GM12891 (cell line): ENCODE measurements at regions not wholly inside any gene's neighbourhood (a gene's known extent, or its start where the extent isn't known, plus 50 kb on each side); places are given as distances from the start of the nearest gene placed in this dataset.
"Not testable (repeated sequence)": the region's sequence is repeated elsewhere in the genome, so short reads cannot be mapped to it uniquely, and the experiment has no call there.

Experiments used
- DNase-seq: peaks from one replicate; pipeline ENCODE4 v3.0.0; 2011; ENCODE audit warnings: low spot score; ENCODE audit not compliant: insufficient read length
- FAIRE-seq: peaks from 2 replicates; lab custom pipeline; 2011; peaks lifted over from hg19 to GRCh38; lab: Jason Lieb, UNC
- PAX5 ChIP-seq: IDR thresholded peaks from 2 replicates; pipeline ENCODE4 v1.6.1; 2011; ENCODE audit warnings: low read length, moderate library complexity, mild to moderate bottlenecking; ENCODE audit not compliant: insufficient read depth, severe bottlenecking
- POLR2A ChIP-seq: IDR thresholded peaks from 2 replicates; pipeline ENCODE4 v1.6.1; 2011; ENCODE audit warnings: low read depth, low read length, control low read depth
- POLR2AphosphoS5 ChIP-seq: IDR thresholded peaks from 2 replicates; pipeline ENCODE4 v1.6.1; 2011; ENCODE audit warnings: low read depth, low read length, control low read depth
- POU2F2 ChIP-seq: IDR thresholded peaks from 2 replicates; pipeline ENCODE4 v1.6.1; 2011; ENCODE audit warnings: low read depth, mild to moderate bottlenecking, control low read depth, low read length, moderate library complexity
- SPI1 ChIP-seq: IDR thresholded peaks from 2 replicates; pipeline ENCODE4 v1.6.1; 2011; ENCODE audit warnings: low read depth, low read length, control low read depth
- TAF1 ChIP-seq: IDR thresholded peaks from 2 replicates; pipeline ENCODE4 v1.6.1; 2011; ENCODE audit warnings: low read depth, low read length, control low read depth

- TF ChIP-seq POU2F2 (no peak), TAF1 (no peak), POLR2AphosphoS5 (no peak), PAX5 (no peak), SPI1 (no peak), POLR2A (no peak)
- DNase-seq (no peak), FAIRE-seq (no peak)
Observed at GRCh38 chr17:52673791-52674190, 515.3 kb upstream of the CA10 start.

GRCh38 chr17:52666264-52666663, 507.8 kb upstream of the CA10 start:
- DNase-seq (no peak), FAIRE-seq (no peak)
- no peak for TF ChIP-seq POLR2A
- no peak for TF ChIP-seq SPI1
- TF ChIP-seq PAX5, result no peak
- TF ChIP-seq POU2F2, result no peak
- no peak for TF ChIP-seq TAF1
- no peak for TF ChIP-seq POLR2AphosphoS5

GRCh38 chr17:52660692-52661091, 502.2 kb upstream of the CA10 start:
- TF ChIP-seq POU2F2 (no peak), POLR2A (no peak), POLR2AphosphoS5 (no peak), PAX5 (no peak), TAF1 (no peak), SPI1 (no peak)
- FAIRE-seq, result no peak
- no peak for DNase-seq

GRCh38 chr17:52653014-52653413, 494.5 kb upstream of the CA10 start:
- TF ChIP-seq TAF1 (no peak), POLR2A (no peak), SPI1 (no peak), POU2F2 (no peak), POLR2AphosphoS5 (no peak), PAX5 (no peak)
- DNase-seq (no peak), FAIRE-seq (no peak)

- DNase-seq, result no peak
- FAIRE-seq, result no peak
- TF ChIP-seq PAX5 (no peak), SPI1 (no peak), TAF1 (no peak), POU2F2 (no peak), POLR2A (no peak), POLR2AphosphoS5 (no peak)
Observed at GRCh38 chr17:52648995-52649394, 490.5 kb upstream of the CA10 start.

- TF ChIP-seq SPI1 (no peak), POU2F2 (no peak), POLR2A (no peak), POLR2AphosphoS5 (no peak), PAX5 (no peak), TAF1 (no peak)
- FAIRE-seq (no peak), DNase-seq (no peak)
Observed at GRCh38 chr17:52647411-52647810, 488.9 kb upstream of the CA10 start.

DNA sequence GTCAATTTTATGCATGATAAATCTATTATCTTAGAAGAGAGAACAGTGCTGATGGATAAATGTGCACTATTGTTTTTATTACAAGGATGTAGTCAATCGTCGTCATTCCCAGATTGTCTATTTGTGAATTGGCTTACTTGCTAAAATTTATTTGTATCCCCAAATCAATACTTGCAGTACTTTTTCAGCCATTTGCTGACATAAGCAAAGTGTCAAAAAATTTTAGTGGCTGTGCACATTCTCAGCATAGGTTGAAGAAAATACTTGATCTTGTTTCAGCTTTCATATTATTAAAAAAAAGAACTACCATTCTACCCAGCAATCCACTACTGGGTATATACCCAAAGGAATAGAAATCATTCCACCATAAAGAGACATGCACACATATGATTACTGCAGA, 477.9 kb upstream of the CA10 start:
- TF ChIP-seq PAX5 (no peak), POU2F2 (no peak), POLR2AphosphoS5 (no peak), SPI1 (no peak), TAF1 (no peak)
- no peak for DNase-seq
- no peak for FAIRE-seq

GRCh38 chr17:52606590-52606989, 448.1 kb upstream of the CA10 start:
- DNase-seq (no peak), FAIRE-seq (no peak)

GRCh38 chr17:52606098-52606497, 447.6 kb upstream of the CA10 start:
- FAIRE-seq (no peak), DNase-seq (no peak)
- TF ChIP-seq POU2F2, result no peak
- TF ChIP-seq PAX5, result no peak
- no peak for TF ChIP-seq POLR2AphosphoS5
- no peak for TF ChIP-seq TAF1
- no peak for TF ChIP-seq POLR2A

More at GRCh38 chr17:52606590-52606989, 448.1 kb upstream of the CA10 start:
- TF ChIP-seq TAF1, result no peak
- TF ChIP-seq SPI1, result no peak
- no peak for TF ChIP-seq POU2F2
- no peak for TF ChIP-seq PAX5
- TF ChIP-seq POLR2AphosphoS5, result no peak
- no peak for TF ChIP-seq POLR2A

DNA sequence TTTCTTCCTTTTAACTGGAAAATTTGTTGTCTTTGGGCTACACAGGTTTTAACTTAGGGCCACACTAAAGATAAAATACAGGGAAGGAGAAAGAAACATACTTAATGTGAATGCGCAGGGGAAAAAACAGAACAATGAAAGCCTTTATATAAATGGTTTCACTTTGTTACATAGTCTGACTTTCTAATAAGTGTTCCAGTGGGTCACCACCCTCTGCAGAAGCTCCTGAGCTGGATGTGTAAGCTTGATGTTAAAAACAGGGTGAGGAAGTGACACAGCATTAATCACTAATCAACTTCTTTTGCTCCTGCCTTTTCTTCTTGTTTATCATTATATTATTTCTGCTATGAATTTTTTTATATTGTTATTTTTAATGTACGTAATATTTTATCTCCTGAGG, 445.6 kb upstream of the CA10 start:
- DNase-seq (no peak), FAIRE-seq (no peak)
- TF ChIP-seq SPI1, result no peak
- TF ChIP-seq POU2F2, result no peak

GRCh38 chr17:52597452-52598215, 439.1 kb upstream of the CA10 start:
- not testable (repeated sequence) for FAIRE-seq, DNase-seq
